Astrocyte (in vitro differentiated cells and primary cell): ENCODE measurements at regions not wholly inside any gene's neighbourhood (a gene's known extent, or its start where the extent isn't known, plus 50 kb on each side); places are given as distances from the start of the nearest gene placed in this dataset.

Experiments
- CTCF ChIP-seq: IDR thresholded peaks from 2 replicates; pipeline ENCODE4 v1.5.1; 2011; ENCODE audit warnings: low read depth, mild to moderate bottlenecking, inconsistent platforms, low read length, moderate library complexity; ENCODE audit not compliant: insufficient read depth
- EZH2 ChIP-seq: IDR thresholded peaks from 2 replicates; pipeline ENCODE4 v1.6.1; 2012; ENCODE audit warnings: mild to moderate bottlenecking, low read length, inconsistent platforms; ENCODE audit not compliant: insufficient read depth

GRCh38 chr6:119929121-119929520 lies 579.6 kb upstream of the MAN1A1 start:
- no peak for TF ChIP-seq CTCF
- no peak for TF ChIP-seq EZH2
